ENCODE measurements at regions not wholly inside any gene's neighbourhood (a gene's known extent, or its start where the extent isn't known, plus 50 kb on each side); places are given as distances from the start of the nearest gene placed in this dataset.

- BruUV-seq (replicated peaks) = no TSS peak
- Histone ChIP-seq H3K14ac (replicated peaks; ENCODE audit: low read depth, low read length) (no peak overlapping the region), H3K18ac (ENCODE audit: low read depth, low read length) (no peak overlapping the region), H2BK20ac (ENCODE audit: low read depth, low read length) (no peak overlapping the region), H3K4me3 (ENCODE audit: insufficient read depth, low read depth, low read length) (no peak overlapping the region), H3K27ac (ENCODE audit: insufficient read depth, low read length) (no peak overlapping the region), H3K9ac (ENCODE audit: low read depth, low read length) (no peak overlapping the region), H2AK9ac (replicated peaks; ENCODE audit: low read depth, low read length, poor library complexity) (no peak overlapping the region), H2AK5ac (ENCODE audit: low read depth, low read length) (no peak overlapping the region), H2BK5ac (ENCODE audit: low read depth, low read length, poor library complexity, severe bottlenecking) (no peak overlapping the region), H2AFZ (replicated peaks; ENCODE audit: low read length, poor library complexity) (no peak overlapping the region), H4K8ac (ENCODE audit: low read depth in 2 of 2, low read length in 2 of 2) (no peak overlapping the region), H4K5ac (ENCODE audit: low read depth, low read length) (no peak overlapping the region), H3K4me2 (ENCODE audit: low read depth, low read length) (no peak overlapping the region), H3K9me1 (ENCODE audit: insufficient read depth, low read length) (no peaks in the 10 kb centered on the region), H2BK120ac (ENCODE audit: low read depth, low read length) (no peak overlapping the region), H4K91ac (ENCODE audit: insufficient read depth, low read depth, low read length) (no peak overlapping the region), H3K27me3 (ENCODE audit: control insufficient read depth, insufficient read depth, low read length) (no peaks in the 10 kb centered on the region), H3K79me1 (ENCODE audit: low read depth in 1 of 2, low read length in 2 of 2) (no peaks in the 10 kb centered on the region), H3K23ac (ENCODE audit: low read depth, low read length) (no peak overlapping the region), H3K36me3 (ENCODE audit: control insufficient read depth, insufficient read depth, low read length) (no peaks in the 10 kb centered on the region), H4K20me1 (ENCODE audit: insufficient read depth, low read length) (no peaks in the 10 kb centered on the region), H2BK15ac (ENCODE audit: low read depth, low read length) (no peak overlapping the region), H3K4ac (ENCODE audit: low read depth, low read length) (no peak overlapping the region), H3K9me3 (ENCODE audit: control insufficient read depth, insufficient read depth, low read length) (peaks cover 11% of the 10 kb centered on the region), H3K56ac (ENCODE audit: extremely low read depth, insufficient read depth, low read length) (no peak overlapping the region), H3K4me1 (ENCODE audit: control insufficient read depth, insufficient read depth, low read length) (no peaks in the 10 kb centered on the region)
- 14% methylated on average over 1 of the region's 3 CpGs; no CpG with 5 or more reads in 1 of the 2 experiments for WGBS, 2 experiments (ENCODE audit: extremely low coverage in 2 of 2, insufficient read length in 1 of 2)
- ChIA-PET POLR2A (ENCODE audit: unreplicated experiment) (no interaction called here), CTCF (no interaction called here)
- dilution Hi-C loops (cut with HindIII; ENCODE audit: low sequenced_read_pairs, unreplicated experiment) (no loop called here), in situ Hi-C loops (cut with MboI; ENCODE audit: low sequenced_read_pairs) (no loop called here), intact Hi-C loops (cut with micrococcal nuclease) (no loop called here)
- no peak for DNase-seq
- TF ChIP-seq RAD21 (IDR thresholded peaks at IDR 0.05; ENCODE audit: low read length) = no peak
- no peak for TF ChIP-seq RCOR1 (IDR thresholded peaks at IDR 0.05; ENCODE audit: insufficient replicate concordance, low read length)
- TF ChIP-seq POLR2A (IDR thresholded peaks at IDR 0.05; ENCODE audit: low read depth, low read length) = no peak
- no peak for TF ChIP-seq MAZ (IDR thresholded peaks at IDR 0.05; ENCODE audit: borderline replicate concordance, low read depth, low read length)
- no peak for TF ChIP-seq CEBPB (IDR thresholded peaks at IDR 0.05; ENCODE audit: low read depth, low read length)
- no peak for TF ChIP-seq MXI1 (IDR thresholded peaks at IDR 0.05; ENCODE audit: borderline replicate concordance, low read depth, low read length)
- TF ChIP-seq, protein P1, sequence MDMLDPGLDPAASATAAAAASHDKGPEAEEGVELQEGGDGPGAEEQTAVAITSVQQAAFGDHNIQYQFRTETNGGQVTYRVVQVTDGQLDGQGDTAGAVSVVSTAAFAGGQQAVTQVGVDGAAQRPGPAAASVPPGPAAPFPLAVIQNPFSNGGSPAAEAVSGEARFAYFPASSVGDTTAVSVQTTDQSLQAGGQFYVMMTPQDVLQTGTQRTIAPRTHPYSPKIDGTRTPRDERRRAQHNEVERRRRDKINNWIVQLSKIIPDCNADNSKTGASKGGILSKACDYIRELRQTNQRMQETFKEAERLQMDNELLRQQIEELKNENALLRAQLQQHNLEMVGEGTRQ (IDR thresholded peaks at IDR 0.05; ENCODE audit: low read depth, low read length) = no peak
- no peak for TF ChIP-seq NFE2L2 (IDR thresholded peaks at IDR 0.05; ENCODE audit: low read depth, low read length)
- TF ChIP-seq, protein P2, sequence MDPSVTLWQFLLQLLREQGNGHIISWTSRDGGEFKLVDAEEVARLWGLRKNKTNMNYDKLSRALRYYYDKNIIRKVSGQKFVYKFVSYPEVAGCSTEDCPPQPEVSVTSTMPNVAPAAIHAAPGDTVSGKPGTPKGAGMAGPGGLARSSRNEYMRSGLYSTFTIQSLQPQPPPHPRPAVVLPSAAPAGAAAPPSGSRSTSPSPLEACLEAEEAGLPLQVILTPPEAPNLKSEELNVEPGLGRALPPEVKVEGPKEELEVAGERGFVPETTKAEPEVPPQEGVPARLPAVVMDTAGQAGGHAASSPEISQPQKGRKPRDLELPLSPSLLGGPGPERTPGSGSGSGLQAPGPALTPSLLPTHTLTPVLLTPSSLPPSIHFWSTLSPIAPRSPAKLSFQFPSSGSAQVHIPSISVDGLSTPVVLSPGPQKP (IDR thresholded peaks at IDR 0.05; ENCODE audit: borderline replicate concordance, low read depth, low read length) = no peak
- no peak for TF ChIP-seq CHD1 (IDR thresholded peaks at IDR 0.05; ENCODE audit: low read depth, low read length)
- TF ChIP-seq, protein P3, sequence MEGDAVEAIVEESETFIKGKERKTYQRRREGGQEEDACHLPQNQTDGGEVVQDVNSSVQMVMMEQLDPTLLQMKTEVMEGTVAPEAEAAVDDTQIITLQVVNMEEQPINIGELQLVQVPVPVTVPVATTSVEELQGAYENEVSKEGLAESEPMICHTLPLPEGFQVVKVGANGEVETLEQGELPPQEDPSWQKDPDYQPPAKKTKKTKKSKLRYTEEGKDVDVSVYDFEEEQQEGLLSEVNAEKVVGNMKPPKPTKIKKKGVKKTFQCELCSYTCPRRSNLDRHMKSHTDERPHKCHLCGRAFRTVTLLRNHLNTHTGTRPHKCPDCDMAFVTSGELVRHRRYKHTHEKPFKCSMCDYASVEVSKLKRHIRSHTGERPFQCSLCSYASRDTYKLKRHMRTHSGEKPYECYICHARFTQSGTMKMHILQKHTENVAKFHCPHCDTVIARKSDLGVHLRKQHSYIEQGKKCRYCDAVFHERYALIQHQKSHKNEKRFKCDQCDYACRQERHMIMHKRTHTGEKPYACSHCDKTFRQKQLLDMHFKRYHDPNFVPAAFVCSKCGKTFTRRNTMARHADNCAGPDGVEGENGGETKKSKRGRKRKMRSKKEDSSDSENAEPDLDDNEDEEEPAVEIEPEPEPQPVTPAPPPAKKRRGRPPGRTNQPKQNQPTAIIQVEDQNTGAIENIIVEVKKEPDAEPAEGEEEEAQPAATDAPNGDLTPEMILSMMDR (conservative IDR thresholded peaks at IDR 0.05; ENCODE audit: low read depth, low read length) = no peak
- no peak for TF ChIP-seq RFX5 (IDR thresholded peaks at IDR 0.05; ENCODE audit: low read depth, low read length)
- TF ChIP-seq MAFK (IDR thresholded peaks at IDR 0.05; ENCODE audit: low read depth, low read length) = no peak
- ATAC-seq (ENCODE audit: low read depth) = no peak
These were observed 315.3 kb upstream of the AUTS2 start for GRCh38 chr7:69282946-69283345.

All from IMR-90 (cell line).